ENCODE measurements at regions not wholly inside any gene's neighbourhood (a gene's known extent, or its start where the extent isn't known, plus 50 kb on each side); places are given as distances from the start of the nearest gene placed in this dataset.

GRCh38 chr4:187065396-187065795 is 341.7 kb upstream of the FAT1 start:
- no peak overlapping the region for H2AFZ ChIP-seq (ENCODE audit: low read length)
- CTCF ChIA-PET (ENCODE audit: partially characterized antibody), result no interaction called here
- no peak for TF ChIP-seq TAF7 (optimal IDR thresholded peaks at IDR 0.05; ENCODE audit: borderline replicate concordance, low read depth, low read length)
- TF ChIP-seq E2F6 (IDR thresholded peaks at IDR 0.05), result no peak
- no peak for TF ChIP-seq NANOG (IDR thresholded peaks at IDR 0.05; ENCODE audit: insufficient read depth, low read depth, low read length, poor library complexity, severe bottlenecking)
- TF ChIP-seq BRCA1 (IDR thresholded peaks at IDR 0.05; ENCODE audit: low read depth, low read length), result no peak
- no peak for TF ChIP-seq EGR1 (IDR thresholded peaks at IDR 0.05; ENCODE audit: borderline replicate concordance, low read depth, low read length)
- no peak for TF ChIP-seq EZH2 (IDR thresholded peaks at IDR 0.05; ENCODE audit: low read depth, low read length, severe bottlenecking)
- TF ChIP-seq CBX8 (IDR thresholded peaks at IDR 0.05; ENCODE audit: borderline replicate concordance, low read depth, low read length), result no peak

More at GRCh38 chr4:187065396-187065795, 341.7 kb upstream of the FAT1 start:
- Histone ChIP-seq H4K5ac (ENCODE audit: insufficient read length, low read depth, low read length) (no peak overlapping the region), H4K91ac (replicated peaks; ENCODE audit: insufficient read length, low read length) (no peak overlapping the region), H2BK5ac (ENCODE audit: low read depth, low read length) (no peak overlapping the region), H2BK120ac (replicated peaks; ENCODE audit: low read depth, low read length) (no peak overlapping the region), H4K8ac (ENCODE audit: extremely low read depth, insufficient read depth, low read length) (no peak overlapping the region), H3K36me3 (ENCODE audit: control insufficient read depth in 2 of 4, insufficient read depth in 4 of 4, low read length in 3 of 4) (no peaks in the 10 kb centered on the region), H3K9me3 (ENCODE audit: insufficient read depth in 2 of 2, low read depth in 1 of 2, low read length in 1 of 2) (no peaks in the 10 kb centered on the region), H3K4ac (replicated peaks; ENCODE audit: insufficient read length, low read depth, low read length) (no peak overlapping the region), H3K23ac (ENCODE audit: insufficient read length) (no peak overlapping the region), H3K79me1 (ENCODE audit: low read depth, low read length) (no peaks in the 10 kb centered on the region), H4K20me1 (replicated peaks in 1 of 2; ENCODE audit: control insufficient read depth in 1 of 2, insufficient read depth in 2 of 2, low read length in 2 of 2) (no peaks in the 10 kb centered on the region), H2BK12ac (ENCODE audit: low read depth, low read length) (no peak overlapping the region), H3K79me2 (ENCODE audit: control insufficient read depth in 1 of 2, insufficient read depth in 2 of 2, low read length in 2 of 2) (no peaks in the 10 kb centered on the region), H3K27me3 (replicated peaks in 1 of 4; ENCODE audit: control insufficient read depth in 3 of 4, extremely low read depth in 1 of 4, insufficient read depth in 3 of 4, low read length in 3 of 4) (no peaks in the 10 kb centered on the region; a peak in 1 of 7 replicates), H3K14ac (ENCODE audit: insufficient read length) (no peak overlapping the region), H2AK5ac (ENCODE audit: low read depth, low read length) (no peak overlapping the region), H2BK20ac (ENCODE audit: low read length) (no peak overlapping the region), H3K9ac (replicated peaks in 1 of 4; ENCODE audit: extremely low read depth in 1 of 4, low read depth in 3 of 4, low read length in 3 of 4) (no peak overlapping the region), H3K18ac (ENCODE audit: extremely low read depth, low read length) (no peak overlapping the region), H3K4me1 (replicated peaks in 1 of 4; ENCODE audit: control insufficient read depth in 3 of 4, insufficient read depth in 4 of 4, low read length in 3 of 4) (no peaks in the 10 kb centered on the region; a peak in 1 of 7 replicates), H3K4me2 (ENCODE audit: insufficient read depth in 1 of 2, low read depth in 2 of 2, low read length in 2 of 2) (no peak overlapping the region), H3K56ac (replicated peaks; ENCODE audit: insufficient read length, low read depth, low read length) (no peak overlapping the region), H3K27ac (ENCODE audit: low read depth, low read length) (no peak overlapping the region), H3K23me2 (ENCODE audit: low read depth, low read length) (no peaks in the 10 kb centered on the region), H2BK15ac (ENCODE audit: low read length) (no peak overlapping the region), H3K4me3 (ENCODE audit: extremely low read depth in 1 of 4, insufficient read depth in 2 of 4, low read depth in 3 of 4, low read length in 4 of 4) (no peak overlapping the region)
- POLR2A ChIA-PET (ENCODE audit: partially characterized antibody), result no interaction called here
- 81% methylated on average over 1 of the region's 1 CpG; no CpG with 5 or more reads in 1 of the 2 experiments for WGBS, 2 experiments (ENCODE audit: extremely low coverage in 1 of 2, insufficient coverage in 1 of 2, insufficient read length in 1 of 2, insufficient replicate concordance in 2 of 2, low coverage in 1 of 2, low lambda C conversion rate in 2 of 2, missing lambda C conversion rate in 1 of 2)
- FAIRE-seq (no peak), DNase-seq (ENCODE audit: low read depth in 1 of 2, low spot score in 2 of 2) (no peak)

Measured in H1 (cell line).